ENCODE measurements at regions not wholly inside any gene's neighbourhood (a gene's known extent, or its start where the extent isn't known, plus 50 kb on each side); places are given as distances from the start of the nearest gene placed in this dataset.

- ChIA-PET CTCF (interaction anchor here (1.2 kb wide), 1 partner anchor 207 kb away, joined by 3 read pairs; no protein-coding TSS in a partner anchor), POLR2A (interaction anchor here (0.7 kb wide), 1 partner anchor 32 kb away, joined by 3 read pairs; no protein-coding TSS in a partner anchor)
- TF ChIP-seq, protein P1, sequence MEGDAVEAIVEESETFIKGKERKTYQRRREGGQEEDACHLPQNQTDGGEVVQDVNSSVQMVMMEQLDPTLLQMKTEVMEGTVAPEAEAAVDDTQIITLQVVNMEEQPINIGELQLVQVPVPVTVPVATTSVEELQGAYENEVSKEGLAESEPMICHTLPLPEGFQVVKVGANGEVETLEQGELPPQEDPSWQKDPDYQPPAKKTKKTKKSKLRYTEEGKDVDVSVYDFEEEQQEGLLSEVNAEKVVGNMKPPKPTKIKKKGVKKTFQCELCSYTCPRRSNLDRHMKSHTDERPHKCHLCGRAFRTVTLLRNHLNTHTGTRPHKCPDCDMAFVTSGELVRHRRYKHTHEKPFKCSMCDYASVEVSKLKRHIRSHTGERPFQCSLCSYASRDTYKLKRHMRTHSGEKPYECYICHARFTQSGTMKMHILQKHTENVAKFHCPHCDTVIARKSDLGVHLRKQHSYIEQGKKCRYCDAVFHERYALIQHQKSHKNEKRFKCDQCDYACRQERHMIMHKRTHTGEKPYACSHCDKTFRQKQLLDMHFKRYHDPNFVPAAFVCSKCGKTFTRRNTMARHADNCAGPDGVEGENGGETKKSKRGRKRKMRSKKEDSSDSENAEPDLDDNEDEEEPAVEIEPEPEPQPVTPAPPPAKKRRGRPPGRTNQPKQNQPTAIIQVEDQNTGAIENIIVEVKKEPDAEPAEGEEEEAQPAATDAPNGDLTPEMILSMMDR (IDR thresholded peaks at IDR 0.05; ENCODE audit: insufficient read depth, low read length, missing control alignments), result no peak
- H3K4me3 ChIP-seq (ENCODE audit: low read depth, low read length), result no peak overlapping the region
- DNase-seq (ENCODE audit: low read depth, low spot score), result no peak
Observed at GRCh38 chr12:25417071-25417470, 136.0 kb downstream of the LMNTD1 start.

DNA sequence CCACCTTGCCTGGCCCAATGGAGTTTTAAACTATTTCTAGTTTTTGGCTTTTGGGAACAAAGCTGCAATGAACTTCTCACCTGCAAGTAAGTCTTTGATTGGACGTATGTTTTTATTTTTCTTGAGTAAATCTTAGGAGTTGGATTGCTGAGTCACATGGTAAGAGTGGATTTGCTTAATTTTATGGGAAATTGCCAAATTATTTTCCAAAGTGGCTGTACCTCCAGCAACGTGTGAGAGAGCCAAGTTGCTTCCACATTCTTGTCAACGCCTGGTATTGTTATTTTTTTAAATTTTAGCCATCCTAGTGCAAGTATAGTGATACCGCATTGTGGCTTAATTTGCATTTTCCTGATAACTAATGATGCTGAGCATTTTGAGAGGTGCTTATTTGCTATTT lies 136.6 kb downstream of the LMNTD1 start:
- no peak overlapping the region for H3K4me3 ChIP-seq (ENCODE audit: low read depth, low read length)
- TF ChIP-seq, protein P1 (IDR thresholded peaks at IDR 0.05; ENCODE audit: insufficient read depth, low read length, missing control alignments), result no peak
- POLR2A ChIA-PET, result no interaction called here
- CTCF ChIA-PET, result interaction anchor here (1.2 kb wide), 1 partner anchor 206 kb away, joined by 3 read pairs; no protein-coding TSS in a partner anchor
- DNase-seq (ENCODE audit: low read depth, low spot score), result no peak

DNA sequence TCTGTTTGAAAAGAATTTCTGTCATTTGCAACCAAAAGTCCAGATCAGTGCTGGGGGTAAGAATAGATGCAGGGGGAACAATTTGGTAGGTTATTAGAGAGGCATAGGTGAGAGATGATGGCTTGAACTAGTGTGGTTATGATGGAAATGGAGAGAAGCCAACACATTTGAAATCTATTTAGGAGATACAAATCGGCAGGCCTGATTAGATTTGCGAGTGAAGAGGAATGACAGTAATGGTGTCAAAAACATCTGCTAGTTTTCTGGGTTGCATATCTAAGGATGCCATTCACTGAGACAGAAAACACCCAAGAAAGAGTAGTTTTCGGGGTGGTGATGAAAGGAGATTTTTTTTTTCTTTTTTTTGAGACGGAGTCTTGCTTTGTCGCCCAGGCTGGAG lies 138.1 kb downstream of the LMNTD1 start:
- no peak overlapping the region for H3K4me3 ChIP-seq (ENCODE audit: low read depth, low read length)
- TF ChIP-seq, protein P1 (IDR thresholded peaks at IDR 0.05; ENCODE audit: insufficient read depth, low read length, missing control alignments), result no peak
- POLR2A ChIA-PET, result no interaction called here
- CTCF ChIA-PET, result no interaction called here
- DNase-seq (ENCODE audit: low read depth, low spot score), result no peak

DNA sequence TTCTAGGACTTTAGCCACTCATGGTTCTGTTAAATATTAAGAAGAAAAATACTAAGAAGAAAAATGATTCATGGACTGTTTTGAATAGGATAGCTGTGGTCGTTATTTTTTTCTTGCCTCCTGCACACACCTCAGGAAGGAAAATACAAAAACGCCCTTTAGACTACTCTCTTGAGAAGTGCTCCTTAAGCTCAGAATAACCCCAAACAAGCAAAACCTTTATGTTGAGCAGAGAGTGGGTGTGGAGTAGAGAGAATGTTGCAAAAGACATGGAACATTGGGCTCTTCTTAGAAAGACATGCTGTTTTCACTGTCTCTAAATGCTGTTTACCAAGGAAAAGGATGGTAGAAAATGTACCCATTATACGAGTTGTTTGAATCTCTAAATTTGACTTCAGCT lies 140.3 kb downstream of the LMNTD1 start:
- POLR2A ChIA-PET, result no interaction called here
- no peak for DNase-seq (ENCODE audit: low read depth, low spot score)
- CTCF ChIA-PET, result interaction anchor here (1.1 to 1.3 kb wide), 2 partner anchors 16 to 23 kb away, joined by 4 to 6 read pairs; no protein-coding TSS in a partner anchor
- TF ChIP-seq, protein P1 (IDR thresholded peaks at IDR 0.05; ENCODE audit: insufficient read depth, low read length, missing control alignments), result no peak
- H3K4me3 ChIP-seq (ENCODE audit: low read depth, low read length), result no peak overlapping the region

GRCh38 chr12:25404955-25405354 lies 148.1 kb downstream of the LMNTD1 start:
- H3K4me3 ChIP-seq (ENCODE audit: low read depth, low read length), result no peak overlapping the region
- DNase-seq (ENCODE audit: low read depth, low spot score), result no peak
- POLR2A ChIA-PET, result no interaction called here
- CTCF ChIA-PET, result interaction anchor here (1.1 kb wide), 1 partner anchor 624 kb away, joined by 3 read pairs; no protein-coding TSS in a partner anchor
- TF ChIP-seq, protein P1 (IDR thresholded peaks at IDR 0.05; ENCODE audit: insufficient read depth, low read length, missing control alignments), result no peak

DNA sequence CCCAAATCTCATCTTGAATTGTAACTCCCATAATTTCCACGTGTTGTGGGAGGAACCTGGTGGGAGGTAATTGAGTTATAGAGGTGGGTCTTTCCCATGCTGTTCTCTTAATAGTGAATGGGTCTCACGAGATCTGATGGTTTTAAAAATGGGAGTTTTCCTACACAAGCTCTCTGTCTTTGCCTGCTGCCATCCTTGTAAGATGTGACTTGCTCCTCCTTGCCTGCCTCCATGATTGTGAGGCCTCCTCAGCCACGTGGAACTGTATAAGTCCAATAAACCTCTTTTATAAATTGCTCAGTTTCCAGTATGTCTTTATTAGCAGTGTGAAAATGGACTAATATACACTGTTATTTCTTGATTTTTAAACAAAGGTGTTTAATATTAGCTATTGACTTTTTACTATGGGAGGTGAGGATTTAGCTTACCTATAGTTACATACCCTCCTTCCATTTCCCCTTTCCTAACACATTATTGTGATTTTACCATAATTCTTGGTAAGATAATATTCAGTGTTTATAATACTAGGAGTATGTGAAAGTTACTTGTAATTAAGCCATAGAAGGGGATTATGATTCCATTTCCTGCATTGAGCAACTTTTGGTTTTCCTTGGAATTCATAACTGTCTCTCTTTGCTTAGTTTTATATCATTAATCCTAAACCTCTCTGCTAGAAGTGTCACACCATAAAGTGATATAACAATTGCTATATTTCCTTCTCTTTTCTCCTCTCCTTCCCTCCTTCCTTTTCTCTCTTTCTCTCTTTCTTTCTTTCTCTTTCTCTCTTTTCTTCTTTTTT lies 151.0 kb upstream of the KRAS start:
- no peak overlapping the region for H3K4me3 ChIP-seq (ENCODE audit: low read depth, low read length)
- no peak for DNase-seq (ENCODE audit: low read depth, low spot score)
- ChIA-PET CTCF (interaction anchor here (1.3 kb wide), 1 partner anchor 10 kb away, joined by 4 read pairs; no protein-coding TSS in a partner anchor), POLR2A (no interaction called here)
- TF ChIP-seq, protein P1 (IDR thresholded peaks at IDR 0.05; ENCODE audit: insufficient read depth, low read length, missing control alignments), result no peak
